CD4-positive, alpha-beta T cell treated with Interferon alpha-2 for 1 hour (primary cell): ENCODE measurements at regions not wholly inside any gene's neighbourhood (a gene's known extent, or its start where the extent isn't known, plus 50 kb on each side); places are given as distances from the start of the nearest gene placed in this dataset.
"Not testable (repeated sequence)": the region's sequence is repeated elsewhere in the genome, so short reads cannot be mapped to it uniquely, and the experiment has no call there.

Source experiments
- DNase-seq, 2 donors: peaks; one replicate each; pipeline ENCODE4 v3.0.0-alpha.2; 2020 to 2022

GRCh38 chr3:67064105-67064504, 66.0 kb downstream of the KBTBD8 start:
- DNase-seq, result no peak

DNA sequence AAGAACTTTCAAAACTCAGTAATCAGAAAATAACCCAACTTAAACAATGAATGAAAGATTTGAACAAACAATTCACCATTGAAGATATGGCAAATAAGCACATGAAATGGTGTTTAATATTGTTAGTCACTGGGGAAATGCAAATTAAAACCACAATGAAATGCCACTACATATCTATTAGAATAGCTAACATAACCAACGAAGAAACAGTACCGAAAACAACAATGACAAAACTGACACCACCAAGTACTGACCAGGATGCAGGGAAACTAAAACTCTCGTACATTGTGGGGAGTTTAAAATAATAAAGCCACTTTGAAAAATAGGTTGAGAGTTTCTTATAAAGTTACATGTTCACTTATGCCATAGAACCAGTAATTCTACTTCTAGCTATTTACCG, 69.1 kb downstream of the KBTBD8 start:
- DNase-seq, result no peak

GRCh38 chr3:67072640-67073039, 74.5 kb downstream of the KBTBD8 start:
- not testable (repeated sequence) for DNase-seq

DNA sequence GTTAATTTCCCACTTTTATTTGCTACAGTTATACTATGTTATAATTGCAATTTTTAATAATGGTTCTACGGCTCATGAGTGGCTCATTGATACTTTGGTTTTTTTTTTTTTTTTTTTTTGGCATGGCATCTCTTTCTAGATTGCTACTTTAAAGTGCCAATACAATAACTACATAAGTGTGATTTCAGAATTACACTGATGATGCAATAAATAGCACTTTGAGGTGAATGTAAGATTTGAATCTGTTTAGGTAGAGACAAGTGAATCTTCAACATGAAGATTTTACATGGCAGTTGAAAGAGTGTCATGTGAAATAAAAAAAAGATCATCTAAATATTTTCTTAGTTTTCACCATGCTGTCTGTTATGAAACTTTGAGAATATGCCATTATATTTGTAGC, 75.7 kb downstream of the KBTBD8 start:
- DNase-seq, result no peak

DNA sequence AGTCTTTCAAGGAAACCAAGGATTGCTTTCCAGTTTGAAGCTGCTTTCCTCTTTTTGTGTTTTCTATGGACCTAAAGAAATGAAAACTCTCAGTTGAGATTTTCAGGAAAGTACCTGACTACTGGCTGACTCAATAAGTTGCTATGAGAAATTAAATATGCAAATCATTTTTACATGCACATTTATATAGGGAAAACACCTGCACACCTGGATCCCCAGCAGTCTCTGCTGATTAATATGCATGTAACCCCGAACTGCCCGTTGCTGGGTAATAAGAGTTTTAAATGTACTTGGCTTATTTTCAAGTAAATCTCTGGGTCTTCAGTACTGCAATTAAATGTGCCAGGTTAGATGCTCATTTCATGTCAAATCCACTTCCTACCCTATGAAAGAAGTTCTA, 77.2 kb downstream of the KBTBD8 start:
- DNase-seq, result no peak

GRCh38 chr3:67076607-67077006, 78.5 kb downstream of the KBTBD8 start:
- DNase-seq, result no peak

DNA sequence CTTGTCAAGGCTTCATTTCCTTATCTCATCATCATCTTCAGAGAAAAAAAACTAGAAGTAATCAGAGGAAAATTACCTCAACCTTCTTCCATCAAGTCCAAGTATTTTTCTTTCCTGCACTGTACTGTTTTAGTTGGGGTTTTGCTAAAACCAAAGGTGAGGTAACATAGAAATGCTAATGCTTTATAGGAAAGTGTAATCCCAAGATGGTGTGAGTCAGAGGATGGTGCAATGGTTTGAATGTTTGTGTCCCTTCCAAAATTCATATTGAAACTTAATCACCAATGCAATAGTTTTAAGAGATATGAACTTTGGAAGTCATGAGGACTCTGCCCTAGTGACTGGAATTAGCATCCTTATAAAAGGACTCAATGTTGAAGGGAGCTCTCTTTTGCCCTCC, 79.5 kb downstream of the KBTBD8 start:
- no peak for DNase-seq

- no peak for DNase-seq
Observed at GRCh38 chr3:67082533-67083024, 84.5 kb downstream of the KBTBD8 start.

DNA sequence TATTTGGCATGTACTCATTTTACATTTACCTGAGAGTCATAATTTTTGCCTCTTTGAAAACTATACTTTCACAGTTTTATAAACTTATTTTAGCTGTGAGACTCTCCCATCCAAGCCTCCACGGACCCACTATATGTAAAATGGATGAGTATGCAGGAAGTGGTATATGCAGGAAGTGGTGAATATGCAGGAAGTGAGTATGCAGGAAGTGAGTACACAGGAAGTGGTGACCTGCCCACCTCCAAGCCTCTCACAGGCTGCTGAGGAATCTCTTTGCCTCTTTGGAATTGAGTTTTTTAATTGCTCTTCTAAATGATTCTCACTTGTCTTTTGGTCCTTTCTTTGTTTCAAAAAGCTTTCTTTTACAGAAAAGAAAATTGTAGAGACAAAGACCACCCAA, 85.2 kb downstream of the KBTBD8 start:
- peak; percentile 24 to 62 for DNase-seq

DNA sequence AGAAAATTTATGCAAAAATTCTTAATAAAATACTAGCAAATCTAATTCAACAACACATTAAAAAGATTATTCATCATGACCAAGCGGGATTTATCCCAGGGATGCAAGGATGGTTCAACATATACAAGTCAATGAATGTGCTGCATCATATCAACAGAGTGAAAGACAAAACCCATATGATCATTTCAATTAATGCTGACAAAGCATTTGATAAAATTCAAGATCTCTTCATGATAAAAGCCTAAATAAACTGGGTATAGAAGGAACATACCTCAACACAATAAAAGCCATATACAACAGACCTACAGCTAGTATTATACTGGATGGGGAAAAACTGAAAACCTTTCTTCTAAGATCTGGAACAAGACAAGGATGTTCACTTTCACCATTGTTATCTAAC, 89.7 kb downstream of the KBTBD8 start:
- no peak for DNase-seq

DNA sequence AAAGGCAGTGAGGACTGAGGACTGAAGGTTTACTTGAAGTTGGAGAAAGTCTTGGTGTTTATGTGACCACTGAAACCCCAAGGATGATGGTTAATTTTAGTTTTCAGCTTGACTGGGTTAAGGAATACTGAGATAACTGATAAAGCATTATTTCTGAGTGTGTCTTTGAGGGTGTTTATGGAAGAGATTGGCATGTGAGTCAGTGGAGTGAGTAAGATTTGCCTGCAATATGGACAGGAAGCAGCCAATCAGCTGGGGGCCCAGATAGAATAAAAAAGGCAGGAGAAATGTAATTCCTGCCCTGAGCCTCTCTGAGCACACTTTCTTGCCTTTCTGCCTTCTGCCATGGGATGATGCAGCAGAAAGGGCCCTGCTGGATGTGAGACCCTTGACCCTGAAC, 92.4 kb downstream of the KBTBD8 start:
- no peak for DNase-seq

DNA sequence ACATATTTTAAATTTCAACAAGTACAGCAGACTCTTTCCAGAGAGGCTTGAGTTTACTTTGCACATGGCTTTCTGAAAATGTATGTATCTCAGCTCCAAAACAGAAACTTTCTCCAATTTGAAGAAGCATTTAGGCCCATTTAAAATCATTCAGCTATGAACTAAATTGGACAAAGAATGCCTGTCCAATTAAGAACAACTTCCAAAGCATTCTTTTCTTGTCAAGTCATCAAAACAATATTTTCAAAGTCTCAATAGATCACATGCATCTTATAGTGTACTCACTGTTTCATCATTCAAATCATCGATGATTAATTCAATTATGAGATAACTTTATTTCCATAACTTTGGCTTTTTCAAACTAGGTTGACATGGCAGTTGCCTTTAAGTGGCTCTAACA, 95.2 kb downstream of the KBTBD8 start:
- DNase-seq, result no peak

GRCh38 chr3:67094167-67094566, 96.1 kb downstream of the KBTBD8 start:
- no peak for DNase-seq

DNA sequence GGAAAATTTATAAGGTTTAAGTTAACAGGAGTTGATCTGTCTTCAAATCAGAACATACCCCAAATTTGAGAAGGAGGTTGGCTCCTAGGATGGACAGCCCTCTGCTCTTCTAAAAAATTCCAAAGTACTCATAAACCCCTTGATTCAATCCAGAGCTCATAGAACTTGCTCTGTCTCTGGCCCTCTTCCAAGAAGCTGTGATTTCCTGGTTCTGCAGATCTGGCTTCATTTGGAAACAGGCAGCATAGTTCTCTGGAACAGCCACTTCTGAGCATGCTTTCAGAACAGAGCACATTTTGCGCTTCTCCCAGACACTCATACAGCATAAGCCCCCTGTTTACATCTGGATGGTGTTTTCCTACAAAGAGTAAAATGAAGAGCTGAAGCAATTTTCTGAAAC, 96.7 kb downstream of the KBTBD8 start:
- DNase-seq, result no peak

- no peak for DNase-seq
Observed at GRCh38 chr3:67104388-67104787, 106.3 kb downstream of the KBTBD8 start.

GRCh38 chr3:67106874-67107273, 108.8 kb downstream of the KBTBD8 start:
- DNase-seq, result no peak

GRCh38 chr3:67109651-67110204, 111.6 kb downstream of the KBTBD8 start:
- peak in 1 of 2 donors; percentile 26 for DNase-seq

GRCh38 chr3:67113802-67114407, 115.8 kb downstream of the KBTBD8 start:
- DNase-seq, result peak; percentile 66 to 78

GRCh38 chr3:67118122-67118521, 120.0 kb downstream of the KBTBD8 start:
- no peak for DNase-seq

DNA sequence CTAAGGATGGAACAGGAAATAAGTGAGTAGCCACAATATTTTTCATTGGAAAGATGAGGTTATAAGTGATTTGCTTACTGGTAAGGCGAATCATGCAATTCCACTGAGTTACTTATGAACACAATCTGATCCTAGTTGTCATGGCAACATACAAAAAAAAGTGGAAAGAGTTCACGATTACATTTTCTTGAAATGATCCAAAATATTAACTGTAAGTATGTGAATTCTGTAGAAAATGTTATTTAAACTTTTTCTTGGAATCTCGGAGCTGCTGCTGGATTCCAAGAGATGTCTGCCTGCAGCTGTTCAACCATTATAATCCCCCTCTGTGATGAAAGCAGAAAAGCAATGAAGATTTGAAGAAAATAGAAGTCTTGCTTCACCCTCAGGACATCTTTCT, 120.5 kb downstream of the KBTBD8 start:
- DNase-seq, result no peak

- DNase-seq, result no peak
Observed at GRCh38 chr3:67123914-67124313, 125.8 kb downstream of the KBTBD8 start.

GRCh38 chr3:67127254-67127653, 129.1 kb downstream of the KBTBD8 start:
- no peak for DNase-seq

GRCh38 chr3:67142432-67142831, 144.3 kb downstream of the KBTBD8 start:
- DNase-seq, result no peak

- no peak for DNase-seq
Observed at GRCh38 chr3:67145738-67146137, 147.6 kb downstream of the KBTBD8 start.

- DNase-seq, result no peak
Observed at GRCh38 chr3:67154429-67154828, 156.3 kb downstream of the KBTBD8 start.
